ENCODE measurements at regions not wholly inside any gene's neighbourhood (a gene's known extent, or its start where the extent isn't known, plus 50 kb on each side); places are given as distances from the start of the nearest gene placed in this dataset.

DNA sequence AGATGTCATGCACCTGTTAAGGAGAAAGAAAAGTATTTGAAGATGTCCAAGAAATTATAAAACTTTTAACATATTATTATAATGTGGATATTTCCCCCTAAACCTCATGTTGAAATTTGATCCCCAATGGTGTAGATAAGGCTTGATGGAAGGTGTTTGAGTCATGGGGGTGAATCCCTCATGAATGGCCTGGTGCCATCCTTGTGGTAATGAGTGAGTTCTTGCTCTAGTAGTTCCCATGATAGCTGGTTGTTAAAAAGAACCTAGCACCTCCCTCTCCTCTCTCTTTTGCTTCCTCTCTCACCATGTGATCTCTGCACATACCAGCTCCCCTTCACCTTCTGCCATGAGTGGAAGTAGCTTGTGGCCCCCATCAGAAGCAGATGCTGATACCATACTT, 176.6 kb upstream of the NR3C2 start:
- TF ChIP-seq, protein P1, sequence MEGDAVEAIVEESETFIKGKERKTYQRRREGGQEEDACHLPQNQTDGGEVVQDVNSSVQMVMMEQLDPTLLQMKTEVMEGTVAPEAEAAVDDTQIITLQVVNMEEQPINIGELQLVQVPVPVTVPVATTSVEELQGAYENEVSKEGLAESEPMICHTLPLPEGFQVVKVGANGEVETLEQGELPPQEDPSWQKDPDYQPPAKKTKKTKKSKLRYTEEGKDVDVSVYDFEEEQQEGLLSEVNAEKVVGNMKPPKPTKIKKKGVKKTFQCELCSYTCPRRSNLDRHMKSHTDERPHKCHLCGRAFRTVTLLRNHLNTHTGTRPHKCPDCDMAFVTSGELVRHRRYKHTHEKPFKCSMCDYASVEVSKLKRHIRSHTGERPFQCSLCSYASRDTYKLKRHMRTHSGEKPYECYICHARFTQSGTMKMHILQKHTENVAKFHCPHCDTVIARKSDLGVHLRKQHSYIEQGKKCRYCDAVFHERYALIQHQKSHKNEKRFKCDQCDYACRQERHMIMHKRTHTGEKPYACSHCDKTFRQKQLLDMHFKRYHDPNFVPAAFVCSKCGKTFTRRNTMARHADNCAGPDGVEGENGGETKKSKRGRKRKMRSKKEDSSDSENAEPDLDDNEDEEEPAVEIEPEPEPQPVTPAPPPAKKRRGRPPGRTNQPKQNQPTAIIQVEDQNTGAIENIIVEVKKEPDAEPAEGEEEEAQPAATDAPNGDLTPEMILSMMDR (IDR thresholded peaks at IDR 0.05): no peak
- no peak for TF ChIP-seq EZH2 (IDR thresholded peaks at IDR 0.05; ENCODE audit: borderline replicate concordance, insufficient read depth, low read depth, low read length, poor library complexity, severe bottlenecking)

Data from B cell (primary cell).